ENCODE measurements at regions not wholly inside any gene's neighbourhood (a gene's known extent, or its start where the extent isn't known, plus 50 kb on each side); places are given as distances from the start of the nearest gene placed in this dataset.

DNA sequence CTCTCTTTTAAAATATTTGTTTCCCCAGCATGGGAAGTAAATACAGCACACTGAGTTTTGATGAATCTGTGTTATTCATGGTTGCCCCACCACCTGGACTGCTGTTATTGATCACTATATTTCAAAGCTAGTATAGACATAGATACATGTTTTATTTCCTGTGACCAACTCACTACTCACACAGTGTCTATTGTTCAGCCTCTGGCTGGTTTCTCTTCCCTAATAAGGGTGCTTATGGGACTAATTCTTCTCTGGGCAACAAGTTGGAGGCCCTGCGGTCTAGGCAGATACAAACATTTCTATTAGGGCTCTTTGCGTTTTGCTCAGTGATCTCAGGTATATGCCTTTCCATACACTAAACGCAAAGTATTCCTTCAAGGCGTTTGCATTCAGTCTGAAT is 1191.0 kb upstream of the TMEM132C start:
- DNase-seq: no peak

DNA sequence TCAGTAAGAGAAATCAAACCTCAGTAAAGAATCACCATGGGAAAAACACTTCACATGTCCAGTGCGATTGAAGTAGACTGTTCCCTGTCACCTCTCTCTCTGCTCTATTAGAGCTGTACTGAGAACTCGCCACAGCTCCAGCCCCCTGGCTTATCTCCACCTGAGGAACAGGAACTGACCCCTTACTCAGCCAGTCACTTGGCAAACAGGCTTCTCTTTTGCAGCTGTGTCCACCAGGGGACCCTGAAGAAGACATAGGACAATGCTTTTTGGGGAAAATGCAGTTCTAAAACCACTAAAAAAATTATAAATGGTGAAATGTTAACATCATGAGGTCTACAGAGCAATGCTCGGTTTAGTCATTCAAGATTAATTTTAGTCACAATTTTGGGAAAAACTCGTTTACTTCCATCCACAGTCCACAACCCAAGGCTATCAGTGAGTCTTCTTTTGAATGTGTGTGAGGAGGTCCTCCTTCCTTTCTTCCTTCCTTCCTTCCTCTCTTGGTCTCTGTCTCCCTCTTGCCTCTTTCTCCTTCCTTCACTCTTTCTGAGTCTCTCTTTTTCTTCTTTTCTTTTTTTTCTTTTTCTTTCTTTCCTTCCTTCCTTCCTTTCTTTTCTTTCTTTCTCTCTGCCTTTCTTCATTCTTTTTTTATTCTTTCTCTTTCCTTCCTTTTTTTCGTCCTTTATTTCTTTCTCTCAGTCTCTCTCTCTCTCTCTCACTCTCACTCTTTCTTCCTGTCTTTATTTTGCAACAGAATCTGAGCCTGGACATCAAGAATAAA is 1189.5 kb upstream of the TMEM132C start:
- DNase-seq: no peak

DNA sequence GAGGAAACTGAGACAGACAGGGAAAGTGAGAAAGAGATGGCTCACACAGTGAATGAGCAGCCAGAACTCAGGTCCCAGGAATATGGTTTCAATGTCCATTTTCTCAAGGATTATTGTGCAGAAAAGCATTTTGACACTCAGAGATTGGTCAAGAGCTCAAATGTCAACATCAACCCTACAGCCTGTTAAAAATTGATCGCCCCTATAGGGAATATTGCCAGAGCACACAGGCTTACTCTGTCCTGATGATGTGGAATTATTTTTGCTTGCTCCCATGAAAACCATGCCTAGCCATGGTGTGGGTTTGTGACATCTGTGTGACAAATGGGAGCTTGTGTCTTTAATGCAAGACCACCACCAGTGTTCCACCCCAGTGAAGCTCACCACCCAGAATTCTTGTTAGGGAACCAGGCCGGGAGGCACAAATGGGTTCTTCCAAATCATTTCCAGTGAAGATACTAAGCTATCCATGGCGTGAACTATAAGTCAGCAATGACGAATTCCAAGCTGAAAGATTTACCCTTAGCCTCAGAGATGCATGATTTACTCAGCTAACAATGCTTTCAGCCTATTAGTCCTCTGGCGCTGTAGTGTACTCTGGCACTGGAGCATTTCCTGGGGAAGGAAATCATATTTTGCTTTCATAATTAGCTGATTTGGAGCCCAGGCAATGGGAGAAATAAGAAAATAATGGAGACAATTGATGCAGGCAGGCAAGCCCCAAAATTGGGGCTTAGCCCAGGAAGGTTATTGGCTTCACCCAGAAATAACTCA is 1188.2 kb upstream of the TMEM132C start:
- DNase-seq: no peak

DNA sequence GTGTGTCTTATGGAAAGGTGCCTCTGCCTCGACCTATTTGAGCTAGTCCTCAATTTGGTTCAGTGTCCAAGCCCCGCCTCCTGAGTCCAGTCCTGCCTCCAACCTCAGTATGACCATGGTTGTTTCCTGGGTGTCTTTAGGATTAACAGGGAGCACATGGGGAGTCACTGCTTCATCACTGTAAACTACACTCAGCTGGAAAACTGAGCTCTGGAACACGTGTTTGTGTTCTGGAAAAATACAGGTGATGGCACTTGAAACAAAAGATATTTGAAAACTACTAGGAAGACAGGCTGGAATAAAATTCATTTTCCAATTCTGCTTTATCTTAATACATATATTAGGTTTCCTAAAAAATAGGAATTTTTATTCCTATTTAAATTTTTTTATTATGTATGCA is 1187.3 kb upstream of the TMEM132C start:
- no peak for DNase-seq

DNA sequence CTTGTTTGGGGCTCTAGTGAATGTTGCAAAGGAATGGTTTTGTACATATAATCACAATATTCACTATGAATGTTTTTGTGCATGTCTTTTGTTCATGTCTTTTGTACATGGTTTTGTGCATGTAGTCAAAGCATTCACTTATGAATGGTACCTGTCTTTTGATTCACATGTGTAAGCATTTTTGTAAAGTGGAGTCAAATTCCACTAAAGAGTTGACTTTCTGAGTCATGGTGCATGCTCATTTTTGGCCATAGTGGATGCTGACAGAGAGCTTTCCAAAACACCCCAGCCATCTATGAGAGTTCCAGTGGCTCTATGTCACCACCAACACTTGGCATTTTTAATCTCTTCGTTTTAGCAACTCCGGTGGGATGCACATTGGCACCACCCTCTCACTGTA is 1185.9 kb upstream of the TMEM132C start:
- DNase-seq: no peak

DNA sequence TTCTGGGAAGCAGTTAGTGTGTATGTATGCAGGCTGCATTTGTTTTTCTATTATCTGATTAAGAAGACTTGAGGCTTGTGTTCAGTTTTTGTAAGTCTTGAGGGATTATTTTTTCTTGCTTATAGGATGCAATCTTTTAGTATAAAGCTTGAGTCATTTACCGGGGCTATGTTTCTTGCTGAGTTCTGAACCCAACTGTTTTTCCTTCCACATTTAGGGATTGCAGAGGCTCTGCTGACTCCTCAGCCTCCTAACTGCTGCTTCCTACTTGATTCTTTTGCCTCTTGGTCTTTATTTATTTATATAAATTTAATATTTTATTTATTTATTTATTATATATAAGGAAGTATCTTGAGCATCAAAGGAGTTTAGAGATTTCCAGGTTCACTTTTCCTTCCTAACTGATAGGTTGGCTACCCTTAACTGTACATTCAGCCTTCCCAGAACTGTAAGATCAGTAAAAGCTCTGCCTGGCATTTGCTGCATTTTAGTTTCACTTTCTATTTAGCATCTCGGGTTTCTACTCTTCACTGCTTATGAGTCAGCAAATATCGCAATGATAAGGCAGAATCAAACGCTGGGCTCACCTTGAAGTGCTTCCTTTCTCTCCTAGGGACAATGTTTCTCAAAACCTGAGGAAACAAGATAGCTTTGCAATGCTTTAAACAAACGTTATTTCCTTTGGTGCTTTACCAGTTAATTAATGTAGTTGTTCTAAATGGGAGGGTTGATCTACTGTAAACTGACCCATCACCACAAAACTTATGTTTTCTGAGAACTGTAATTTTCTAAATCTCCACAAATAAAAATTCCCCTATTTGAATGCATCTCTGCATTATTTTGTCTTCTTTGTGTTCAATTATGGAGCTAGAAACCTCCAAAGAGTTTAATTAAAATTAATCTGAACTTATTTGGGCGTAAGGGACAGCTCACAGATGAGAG is 1183.7 kb upstream of the TMEM132C start:
- DNase-seq: peak; percentile 88

DNA sequence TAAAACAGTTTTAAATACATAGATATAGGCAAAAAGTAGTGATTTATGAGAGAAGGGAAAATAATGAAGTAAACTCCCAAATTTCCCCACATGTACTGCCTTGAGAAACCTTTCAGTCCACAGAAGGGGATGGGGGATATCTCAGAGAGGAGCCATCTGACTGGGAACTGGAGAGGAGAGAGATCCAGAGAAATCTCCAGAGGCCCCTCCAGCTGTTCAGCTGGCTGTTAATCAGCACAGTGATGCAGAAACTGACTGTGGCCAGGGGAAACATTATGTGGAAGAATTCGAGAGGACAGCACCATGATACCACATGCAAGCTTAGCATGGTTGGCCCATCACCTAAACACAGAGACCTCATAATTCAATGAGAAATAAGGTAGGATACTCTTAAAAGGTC is 1165.9 kb upstream of the TMEM132C start:
- no peak for DNase-seq

DNA sequence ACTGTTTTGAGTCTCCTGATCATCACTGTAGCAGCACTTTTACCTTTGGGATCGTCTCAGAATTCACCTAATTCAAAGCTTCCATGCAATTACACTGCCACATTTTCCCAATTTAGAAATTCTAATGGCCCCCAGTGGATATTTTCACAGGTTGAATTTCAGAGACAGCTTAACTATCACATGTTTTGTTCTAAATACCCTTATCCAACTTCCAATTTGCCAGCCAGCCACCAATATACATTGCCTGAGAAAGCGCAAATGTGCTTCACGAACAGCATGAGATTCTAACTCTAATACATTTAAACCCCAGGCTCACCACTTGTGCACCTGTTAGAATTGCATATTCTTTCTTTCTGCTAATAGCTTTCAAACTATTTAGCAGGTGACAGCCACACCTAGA is 1160.9 kb upstream of the TMEM132C start:
- no peak for DNase-seq

DNA sequence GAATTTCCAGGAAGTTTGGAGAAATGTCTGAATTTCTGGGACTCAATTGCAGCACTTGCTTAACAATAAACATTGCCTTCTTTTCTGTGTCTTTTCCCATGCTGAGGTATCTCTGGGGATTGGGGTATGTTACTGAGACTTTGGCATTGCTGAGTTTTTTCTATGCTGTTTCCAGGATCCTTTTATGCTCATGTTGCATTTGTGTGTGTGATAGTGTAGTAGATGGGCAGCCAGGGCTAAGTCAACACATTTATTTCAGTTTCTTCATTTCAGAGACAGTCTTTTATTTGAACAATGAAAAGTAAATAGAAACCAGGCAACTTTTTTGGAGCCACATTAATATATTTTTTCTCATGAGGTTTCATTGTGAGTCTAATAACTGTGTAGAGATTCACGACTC is 1160.3 kb upstream of the TMEM132C start:
- DNase-seq: no peak

DNA sequence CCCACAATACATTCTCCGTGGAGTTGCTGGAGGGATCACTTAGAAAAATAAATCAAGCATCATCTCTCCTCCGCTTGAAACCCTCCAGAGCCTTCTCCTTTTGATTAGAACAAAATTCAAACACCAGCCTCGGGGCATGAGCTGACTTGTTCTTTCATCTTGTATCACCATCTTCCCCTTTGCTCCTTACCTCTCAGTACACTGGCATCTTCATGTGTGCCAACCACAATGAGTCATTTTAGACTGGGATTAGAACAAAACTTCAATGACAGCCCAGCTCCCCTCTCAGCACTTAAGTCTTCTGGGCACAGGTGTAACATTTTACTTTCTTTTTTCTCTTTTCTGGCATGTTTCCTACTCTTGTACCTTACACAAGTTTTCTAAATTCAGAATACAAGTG is 1159.2 kb upstream of the TMEM132C start:
- DNase-seq: no peak

DNA sequence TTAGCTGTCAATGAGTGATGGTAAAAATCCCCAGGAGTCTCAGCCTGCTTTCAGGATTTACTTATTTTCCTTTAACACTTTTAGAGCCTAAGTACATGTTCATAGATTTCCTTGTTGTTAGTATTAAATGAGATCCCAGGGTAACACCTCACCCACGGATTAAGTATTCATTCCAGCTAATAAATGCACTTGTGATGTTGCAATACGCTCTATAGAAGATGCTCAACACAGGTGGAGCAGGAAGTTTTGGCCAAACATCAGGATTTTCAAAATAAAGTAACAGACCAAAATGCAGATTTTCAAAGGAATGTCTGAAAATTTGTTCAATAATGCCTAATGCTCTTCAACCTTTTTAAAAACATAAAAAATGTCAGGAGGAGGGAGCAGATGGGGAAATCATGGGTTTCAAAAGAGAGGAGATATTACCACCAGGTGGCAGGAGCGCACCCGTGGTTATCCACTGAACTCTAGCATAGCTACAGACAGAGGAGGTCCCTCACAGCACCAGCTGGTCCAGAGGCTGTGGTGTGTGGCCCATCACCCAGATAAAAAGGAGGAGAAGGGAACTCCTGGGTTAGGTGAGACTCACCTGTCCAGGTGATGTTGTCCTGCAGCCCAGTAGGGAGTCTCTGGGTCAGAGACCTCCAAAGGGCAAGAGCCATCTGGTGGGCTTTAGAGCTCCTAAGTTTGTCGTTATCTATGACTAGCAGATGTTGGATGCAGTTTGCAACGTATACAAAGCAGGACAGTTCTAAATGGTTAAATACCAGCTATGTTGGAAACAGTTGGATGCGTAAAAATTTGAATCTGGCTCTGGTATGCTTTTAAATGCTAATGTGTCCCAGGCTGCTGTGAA is 1158.4 kb upstream of the TMEM132C start:
- peak; percentile 74 for DNase-seq

DNA sequence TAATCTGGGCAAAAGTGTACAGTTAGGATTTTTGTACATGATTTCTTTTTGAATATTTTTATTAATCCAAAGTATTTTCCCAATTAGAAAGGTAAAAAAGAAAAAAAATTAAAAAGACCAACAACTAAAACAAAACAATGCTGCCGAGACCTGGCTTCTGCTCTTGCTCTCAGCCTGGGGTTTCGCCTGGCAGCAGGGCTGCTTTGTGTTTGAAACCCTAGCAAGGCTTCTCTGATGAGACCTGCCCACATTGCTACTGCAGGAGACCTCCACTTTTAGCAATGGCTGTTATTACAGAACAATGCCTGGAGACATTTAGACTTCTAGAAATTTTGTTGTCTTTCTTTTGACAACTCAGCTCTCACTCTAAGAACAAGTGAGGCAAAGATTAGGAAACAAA is 1153.0 kb upstream of the TMEM132C start:
- DNase-seq: no peak

DNA sequence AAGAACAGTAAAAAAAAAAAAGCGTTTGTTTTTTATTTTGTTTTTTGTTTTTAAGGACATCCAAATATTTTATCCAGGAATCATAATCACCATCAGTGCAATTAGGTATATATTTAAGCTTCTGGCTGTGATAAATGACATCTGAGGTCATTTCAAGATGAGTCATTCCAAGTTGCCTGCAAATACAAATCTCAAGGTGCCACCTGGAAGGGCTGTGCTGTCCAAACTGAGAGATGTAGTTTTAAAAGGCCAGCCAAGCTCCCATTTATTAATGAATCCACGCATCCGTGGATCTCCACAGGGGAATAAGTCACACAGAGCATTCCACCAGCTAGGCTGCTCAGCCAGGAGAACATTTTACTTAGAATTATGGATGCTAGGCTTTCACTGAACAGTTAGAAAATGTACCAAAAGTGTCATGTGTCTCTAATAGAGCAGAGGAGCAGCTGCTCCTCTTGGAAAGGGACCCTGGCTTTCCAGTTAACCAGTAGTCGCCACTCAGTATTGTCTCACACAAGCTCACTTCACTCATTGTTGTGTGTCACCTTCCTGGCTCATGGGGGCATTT is 1151.4 kb upstream of the TMEM132C start:
- DNase-seq: no peak

DNA sequence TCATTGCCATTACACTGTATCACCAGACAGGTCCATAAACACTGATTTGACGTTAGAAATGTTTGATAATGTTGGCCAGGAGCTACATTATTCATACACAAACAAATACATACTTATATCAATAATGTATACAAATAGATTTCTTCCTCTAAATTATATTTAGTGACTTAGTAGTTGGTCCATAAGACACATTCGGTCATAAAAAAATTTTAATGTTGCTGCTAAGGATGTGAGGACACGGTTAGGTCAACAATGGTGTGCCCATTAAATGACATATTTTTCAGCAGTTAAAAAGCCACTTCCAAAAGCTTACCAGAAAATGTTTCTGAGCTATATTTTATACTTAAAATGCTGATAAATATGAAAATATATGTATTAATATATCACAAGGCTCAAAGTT is 1148.7 kb upstream of the TMEM132C start:
- DNase-seq: no peak

DNA sequence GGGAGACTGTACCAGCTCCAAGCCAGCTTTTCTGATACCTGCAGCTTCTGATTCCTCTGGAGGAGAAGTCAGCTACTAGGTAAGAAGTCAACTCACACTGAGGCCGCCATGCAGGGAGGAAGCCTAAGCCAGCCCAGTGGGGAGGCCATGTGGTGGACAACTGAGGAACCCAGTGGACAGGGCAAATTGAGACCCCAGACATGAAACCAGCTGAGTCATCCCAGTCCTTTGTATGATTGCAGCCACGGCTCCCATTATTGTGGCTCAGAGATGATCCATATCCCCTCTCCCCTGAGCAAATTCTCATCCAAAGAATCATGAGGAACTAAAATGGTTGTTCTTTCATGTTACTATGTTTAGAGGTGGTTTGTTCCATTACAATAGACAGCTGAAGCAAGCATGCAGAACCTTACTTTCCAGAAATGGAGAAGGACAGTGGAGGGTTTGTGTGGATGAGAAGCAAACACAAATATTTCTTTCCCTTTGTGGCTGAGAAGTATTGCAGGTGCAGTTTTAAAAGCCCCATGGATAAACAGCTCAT is 1147.3 kb upstream of the TMEM132C start:
- DNase-seq: no peak

DNA sequence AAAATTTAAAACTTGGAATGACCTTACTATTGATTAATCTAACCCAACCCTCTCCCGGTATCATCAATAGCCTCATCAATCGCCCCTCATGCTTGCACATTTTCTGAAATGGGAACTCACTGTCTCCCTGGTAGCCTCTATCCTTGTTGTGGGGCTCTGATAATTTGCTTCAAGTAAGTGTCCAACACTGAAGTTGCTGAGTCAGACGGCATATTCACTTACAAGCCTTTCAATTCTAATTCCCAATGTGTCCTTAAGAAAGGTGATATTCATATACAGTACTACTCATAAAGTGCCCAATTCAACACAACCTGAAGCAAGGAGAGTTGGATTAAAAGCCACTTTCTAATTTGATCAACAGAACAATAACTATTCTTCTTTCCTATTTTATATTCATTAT is 1146.1 kb upstream of the TMEM132C start:
- DNase-seq: no peak

DNA sequence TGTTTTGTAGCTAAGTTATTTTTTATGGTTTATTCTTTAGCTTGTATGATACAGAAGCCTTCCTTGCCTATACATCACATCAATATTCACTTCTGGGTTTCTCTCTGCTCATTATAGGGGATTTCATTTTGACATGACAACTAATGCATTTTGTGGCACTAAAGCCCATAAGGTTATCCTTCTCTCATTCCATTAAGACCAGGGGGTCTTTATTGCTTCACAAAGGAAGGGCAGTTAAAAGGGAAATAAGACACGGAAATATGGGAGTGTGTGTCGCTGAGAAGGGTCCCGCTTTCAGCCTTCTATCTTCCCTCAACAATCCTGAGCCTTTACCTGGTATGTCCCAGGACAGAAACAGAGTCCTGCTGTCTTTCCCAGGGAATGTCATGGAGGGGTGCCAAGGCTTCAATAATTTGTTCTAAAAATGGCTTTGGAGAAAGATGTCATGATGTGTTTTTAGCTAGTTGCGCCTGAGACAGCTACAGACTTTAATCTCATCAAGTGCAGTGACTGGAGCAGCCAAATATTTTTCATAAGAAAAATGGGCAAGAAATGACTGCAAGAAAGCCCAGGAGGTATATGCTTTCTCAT is 1145.4 kb upstream of the TMEM132C start:
- DNase-seq: no peak

DNA sequence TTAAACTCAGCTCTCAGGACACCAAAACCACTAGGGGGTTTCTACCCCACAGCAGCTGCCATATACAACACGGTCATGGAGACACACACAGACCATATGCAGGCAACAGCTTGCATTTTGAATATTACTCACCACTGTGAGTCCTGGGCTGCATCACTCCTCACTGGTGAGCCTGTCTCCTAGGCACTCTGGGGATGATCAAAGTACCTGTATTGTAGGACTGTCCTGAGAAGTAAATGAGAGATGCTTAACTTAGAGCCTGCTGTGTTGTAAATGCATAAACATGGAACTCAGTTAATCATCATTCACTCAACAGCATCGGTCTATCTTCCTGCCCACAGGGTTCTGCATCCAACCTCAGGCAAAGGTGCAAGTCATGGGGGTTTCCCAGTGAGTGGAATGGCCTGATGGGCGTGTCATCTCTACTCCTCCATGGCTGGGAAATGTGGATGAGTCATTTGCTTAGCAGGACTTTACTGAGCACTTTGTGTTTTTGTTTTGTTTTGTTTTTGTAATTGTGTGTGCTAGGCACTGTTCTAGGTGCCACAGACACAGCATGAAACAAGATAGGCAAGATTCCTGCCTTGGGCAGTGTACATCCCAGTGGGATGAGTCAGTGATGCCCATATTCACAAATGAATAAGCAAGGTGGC is 1141.2 kb upstream of the TMEM132C start:
- no peak for DNase-seq

DNA sequence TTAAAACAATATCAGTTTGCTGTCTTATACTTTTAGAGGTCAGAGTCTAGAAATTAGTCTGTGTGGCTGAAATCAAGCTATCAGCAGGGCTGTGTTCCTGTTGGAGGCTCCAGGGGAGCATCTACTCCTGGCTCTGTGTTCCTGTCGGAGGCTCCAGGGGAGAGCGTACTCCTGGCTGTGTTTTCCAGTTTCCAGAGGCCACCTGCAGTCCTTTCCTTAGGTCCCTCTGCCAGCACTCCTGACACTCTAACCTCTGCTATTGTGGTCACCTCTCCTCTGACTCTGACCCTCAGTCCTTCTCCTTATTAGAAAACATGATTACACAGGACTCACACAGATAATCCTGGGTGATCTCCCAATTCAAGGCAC is 1140.7 kb upstream of the TMEM132C start:
- no peak for DNase-seq

DNA sequence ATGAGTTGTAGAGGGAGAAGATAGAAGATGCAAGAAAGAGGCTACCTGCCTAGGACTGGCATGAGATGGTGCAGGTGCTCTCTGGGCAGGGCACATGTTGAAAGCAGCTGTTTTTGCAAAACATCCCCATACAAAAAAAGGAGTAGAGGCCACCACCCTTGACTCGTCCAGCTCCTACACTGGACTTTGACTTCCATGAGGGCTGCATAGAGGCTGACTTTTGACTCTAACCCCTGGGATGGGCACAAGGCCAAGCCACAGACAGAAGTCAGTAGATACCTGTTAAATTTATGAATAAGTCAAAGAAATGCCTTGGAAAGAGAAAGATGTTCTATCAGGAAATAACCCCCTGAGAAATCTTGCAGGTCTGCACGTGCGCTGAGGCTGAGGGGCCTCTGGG is 1139.1 kb upstream of the TMEM132C start:
- DNase-seq: no peak

Measured in hematopoietic multipotent progenitor cell treated with erythropoietin and hydrocortisone succinate and interleukin-3 and kit ligand, for 6 days (in vitro differentiated cells).